ENCODE measurements at regions not wholly inside any gene's neighbourhood (a gene's known extent, or its start where the extent isn't known, plus 50 kb on each side); places are given as distances from the start of the nearest gene placed in this dataset.

DNA sequence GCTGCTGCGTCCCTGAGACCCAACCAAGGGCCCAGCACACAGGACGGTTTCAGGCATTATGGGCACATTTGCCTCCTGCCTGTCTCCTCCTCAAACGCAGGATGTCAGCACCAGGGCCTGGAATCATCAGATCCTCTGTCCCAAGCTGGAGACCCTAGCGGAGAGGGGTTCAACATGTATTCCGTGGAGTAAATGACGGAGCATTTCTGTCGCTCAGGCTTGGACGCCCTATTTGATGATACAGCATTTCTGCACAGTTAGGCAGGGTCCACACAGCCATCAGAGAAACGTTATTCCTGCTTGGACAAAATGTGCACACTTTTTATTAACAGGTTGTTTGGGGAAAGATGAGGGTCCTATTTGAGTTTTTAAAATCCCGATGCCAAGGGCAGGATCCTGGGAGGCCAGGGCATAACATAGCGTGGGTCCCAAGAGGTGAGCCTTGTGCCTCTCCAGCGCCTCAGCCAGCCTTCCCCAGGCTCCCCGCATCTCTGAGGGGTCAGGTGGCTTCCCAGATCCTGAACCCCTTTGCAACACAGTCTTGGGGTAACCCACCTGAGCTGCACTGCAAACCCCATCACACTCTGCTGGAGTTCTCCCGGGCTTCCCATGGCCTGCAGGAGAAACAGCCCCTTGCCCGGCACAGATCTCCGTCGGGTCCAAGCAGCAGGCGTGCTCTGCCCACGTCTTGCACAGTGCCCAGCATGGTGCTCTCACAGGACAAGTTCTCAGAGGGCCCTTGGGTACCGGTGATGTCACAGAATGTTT lies 319.7 kb upstream of the MYT1L start:
- H3K36me3 ChIP-seq (replicated peaks; ENCODE audit: insufficient read depth, low read depth) = no peaks in the 10 kb centered on the region
- no peak overlapping the region for H3K27ac ChIP-seq
- no peak overlapping the region for H3K4me2 ChIP-seq
- H4K20me1 ChIP-seq (ENCODE audit: insufficient read depth, poor library complexity, severe bottlenecking) = no peaks in the 10 kb centered on the region
- WGBS (ENCODE audit: low lambda C conversion rate, missing lambda C conversion rate) = 94% methylated on average over 20 of the region's 20 CpGs
- H3K27me3 ChIP-seq = no peaks in the 10 kb centered on the region
- H3K79me2 ChIP-seq = no peaks in the 10 kb centered on the region
- no peak for DNase-seq (ENCODE audit: low spot score)
- no peak overlapping the region for H3K4me3 ChIP-seq
- no peak overlapping the region for H2AFZ ChIP-seq
- H3K4me1 ChIP-seq (ENCODE audit: insufficient read depth) = no peaks in the 10 kb centered on the region
- TF ChIP-seq EZH2 (IDR thresholded peaks at IDR 0.05; ENCODE audit: borderline replicate concordance) (no peak), EZH2phosphoT487 (IDR thresholded peaks at IDR 0.05; ENCODE audit: low read depth, severe bottlenecking, unreplicated experiment) (no peak)
- TF ChIP-seq, protein P1, sequence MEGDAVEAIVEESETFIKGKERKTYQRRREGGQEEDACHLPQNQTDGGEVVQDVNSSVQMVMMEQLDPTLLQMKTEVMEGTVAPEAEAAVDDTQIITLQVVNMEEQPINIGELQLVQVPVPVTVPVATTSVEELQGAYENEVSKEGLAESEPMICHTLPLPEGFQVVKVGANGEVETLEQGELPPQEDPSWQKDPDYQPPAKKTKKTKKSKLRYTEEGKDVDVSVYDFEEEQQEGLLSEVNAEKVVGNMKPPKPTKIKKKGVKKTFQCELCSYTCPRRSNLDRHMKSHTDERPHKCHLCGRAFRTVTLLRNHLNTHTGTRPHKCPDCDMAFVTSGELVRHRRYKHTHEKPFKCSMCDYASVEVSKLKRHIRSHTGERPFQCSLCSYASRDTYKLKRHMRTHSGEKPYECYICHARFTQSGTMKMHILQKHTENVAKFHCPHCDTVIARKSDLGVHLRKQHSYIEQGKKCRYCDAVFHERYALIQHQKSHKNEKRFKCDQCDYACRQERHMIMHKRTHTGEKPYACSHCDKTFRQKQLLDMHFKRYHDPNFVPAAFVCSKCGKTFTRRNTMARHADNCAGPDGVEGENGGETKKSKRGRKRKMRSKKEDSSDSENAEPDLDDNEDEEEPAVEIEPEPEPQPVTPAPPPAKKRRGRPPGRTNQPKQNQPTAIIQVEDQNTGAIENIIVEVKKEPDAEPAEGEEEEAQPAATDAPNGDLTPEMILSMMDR (IDR thresholded peaks at IDR 0.05; ENCODE audit: poor library complexity) = no peak
- no peaks in the 10 kb centered on the region for H3K9me2 ChIP-seq (replicated peaks; ENCODE audit: insufficient read depth)
- no peaks in the 10 kb centered on the region for H3K9me3 ChIP-seq (ENCODE audit: low read depth)

DNA sequence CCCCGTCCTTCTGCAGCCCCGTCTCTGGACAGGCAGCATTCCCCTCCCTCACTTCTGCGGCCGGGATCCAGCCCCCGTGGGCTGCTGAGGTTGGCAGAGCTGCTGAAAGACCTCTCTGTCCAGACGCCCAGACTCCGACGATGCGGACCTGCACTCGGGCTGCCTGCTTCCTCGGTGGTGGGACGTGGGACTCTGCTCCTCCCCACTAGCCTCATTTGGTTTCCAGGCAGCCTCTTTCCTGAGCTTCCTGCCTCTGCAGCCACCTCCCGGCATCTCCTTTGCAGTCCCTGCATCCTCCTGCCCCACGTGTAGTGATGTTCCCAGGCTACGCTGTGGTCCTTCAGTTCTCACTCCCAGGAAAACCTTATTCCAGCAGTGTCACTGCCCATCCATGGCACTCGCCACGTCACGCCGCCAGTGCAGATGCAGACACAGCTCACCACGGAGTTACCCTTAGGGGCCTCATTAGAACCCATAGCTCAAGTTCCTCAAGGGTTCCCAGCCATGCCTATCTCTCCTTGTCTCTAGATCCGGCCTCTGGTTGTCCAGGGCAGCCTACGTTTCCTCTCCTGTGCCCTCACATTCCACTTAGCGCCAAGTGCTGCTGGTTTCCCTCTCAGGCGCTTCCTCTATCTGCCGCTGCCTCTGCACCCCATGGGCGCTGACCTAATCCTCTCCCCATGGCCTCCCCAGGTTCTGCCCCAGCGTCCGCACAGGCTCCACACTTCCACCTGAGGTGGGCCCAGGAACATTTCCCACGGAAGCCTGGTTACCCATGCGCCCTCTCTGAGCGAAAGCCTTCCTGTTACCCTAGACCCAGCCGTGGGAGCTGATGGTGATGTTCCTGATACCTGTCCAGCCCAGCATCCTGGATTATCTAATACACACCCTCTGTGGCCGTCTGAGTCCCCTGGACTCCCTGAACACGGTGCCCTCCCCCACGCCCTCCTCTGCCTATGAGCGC lies 318.3 kb upstream of the MYT1L start:
- WGBS (ENCODE audit: low lambda C conversion rate, missing lambda C conversion rate) = 86% methylated on average over 36 of the region's 36 CpGs

DNA sequence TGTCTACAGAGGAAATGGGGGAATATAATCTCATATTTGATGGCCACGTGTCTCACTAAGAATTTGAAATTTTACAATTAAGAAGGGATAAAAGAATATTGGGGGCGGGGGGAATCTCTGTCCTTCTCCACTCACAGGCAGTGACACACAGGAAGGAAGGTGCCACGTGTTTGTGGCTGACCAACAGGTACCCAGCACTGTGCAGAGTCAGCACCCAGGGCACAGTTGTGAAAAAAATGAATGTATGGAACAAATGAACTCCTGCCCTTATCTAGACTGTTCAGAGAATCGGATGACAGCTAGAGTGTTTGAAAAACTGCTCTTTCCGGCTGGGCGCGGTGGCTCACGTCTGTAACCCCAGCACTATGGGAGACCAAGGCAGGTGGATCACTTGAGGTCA lies 317.0 kb upstream of the MYT1L start:
- Histone ChIP-seq H3K27me3 (no peaks in the 10 kb centered on the region), H3K4me2 (no peak overlapping the region), H4K20me1 (ENCODE audit: insufficient read depth, poor library complexity, severe bottlenecking) (no peaks in the 10 kb centered on the region), H3K79me2 (no peaks in the 10 kb centered on the region), H3K9me3 (ENCODE audit: low read depth) (no peaks in the 10 kb centered on the region), H3K4me3 (no peak overlapping the region), H3K36me3 (replicated peaks; ENCODE audit: insufficient read depth, low read depth) (no peaks in the 10 kb centered on the region), H3K9me2 (replicated peaks; ENCODE audit: insufficient read depth) (no peaks in the 10 kb centered on the region), H2AFZ (no peak overlapping the region), H3K27ac (no peak overlapping the region), H3K4me1 (ENCODE audit: insufficient read depth) (no peaks in the 10 kb centered on the region)
- no peak for DNase-seq (ENCODE audit: low spot score)
- TF ChIP-seq EZH2phosphoT487 (IDR thresholded peaks at IDR 0.05; ENCODE audit: low read depth, severe bottlenecking, unreplicated experiment) (no peak), EZH2 (IDR thresholded peaks at IDR 0.05; ENCODE audit: borderline replicate concordance) (no peak)
- TF ChIP-seq, protein P1 (IDR thresholded peaks at IDR 0.05; ENCODE audit: poor library complexity) = no peak
- 93% methylated on average over 8 of the region's 8 CpGs for WGBS (ENCODE audit: low lambda C conversion rate, missing lambda C conversion rate)

More for the DNA sequence above, 318.3 kb upstream of the MYT1L start:
- Histone ChIP-seq H3K79me2 (no peaks in the 10 kb centered on the region), H3K4me1 (ENCODE audit: insufficient read depth) (no peaks in the 10 kb centered on the region), H3K27me3 (no peaks in the 10 kb centered on the region), H3K36me3 (replicated peaks; ENCODE audit: insufficient read depth, low read depth) (no peaks in the 10 kb centered on the region), H3K9me2 (replicated peaks; ENCODE audit: insufficient read depth) (no peaks in the 10 kb centered on the region), H2AFZ (no peak overlapping the region), H3K4me2 (no peak overlapping the region), H3K27ac (no peak overlapping the region), H3K9me3 (ENCODE audit: low read depth) (no peaks in the 10 kb centered on the region), H4K20me1 (ENCODE audit: insufficient read depth, poor library complexity, severe bottlenecking) (no peaks in the 10 kb centered on the region), H3K4me3 (no peak overlapping the region)
- no peak for TF ChIP-seq EZH2 (IDR thresholded peaks at IDR 0.05; ENCODE audit: borderline replicate concordance)
- no peak for DNase-seq (ENCODE audit: low spot score)

DNA sequence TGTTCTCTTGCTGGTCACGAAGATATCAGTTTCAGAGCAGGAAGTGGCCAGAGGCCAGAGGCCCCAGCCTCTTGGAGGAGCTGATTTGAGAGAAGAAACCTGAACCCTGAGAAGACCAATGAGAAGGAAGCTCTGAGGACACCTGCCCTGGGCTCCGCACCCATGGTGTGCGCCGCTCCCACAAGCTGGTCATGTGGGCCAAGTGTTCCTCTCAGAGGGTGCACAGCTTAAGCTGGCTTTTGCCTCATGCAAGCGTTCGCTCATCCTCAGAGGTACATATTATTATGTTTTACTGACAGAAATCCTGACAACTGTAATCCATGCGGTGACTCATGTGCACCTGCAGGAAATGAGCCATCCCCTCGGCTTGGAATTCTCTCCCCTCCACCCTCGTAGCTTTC lies 316.1 kb upstream of the MYT1L start:
- DNase-seq (ENCODE audit: low spot score) = no peak
- Histone ChIP-seq H3K4me1 (ENCODE audit: insufficient read depth) (no peaks in the 10 kb centered on the region), H3K36me3 (replicated peaks; ENCODE audit: insufficient read depth, low read depth) (no peaks in the 10 kb centered on the region), H3K9me3 (ENCODE audit: low read depth) (no peaks in the 10 kb centered on the region), H3K79me2 (no peaks in the 10 kb centered on the region), H3K4me2 (no peak overlapping the region), H2AFZ (no peak overlapping the region), H4K20me1 (ENCODE audit: insufficient read depth, poor library complexity, severe bottlenecking) (no peaks in the 10 kb centered on the region), H3K27me3 (no peaks in the 10 kb centered on the region), H3K9me2 (replicated peaks; ENCODE audit: insufficient read depth) (no peaks in the 10 kb centered on the region), H3K27ac (no peak overlapping the region), H3K4me3 (no peak overlapping the region)
- TF ChIP-seq EZH2 (IDR thresholded peaks at IDR 0.05; ENCODE audit: borderline replicate concordance) = no peak
- TF ChIP-seq, protein P1 (IDR thresholded peaks at IDR 0.05; ENCODE audit: poor library complexity) = no peak
- TF ChIP-seq EZH2phosphoT487 (IDR thresholded peaks at IDR 0.05; ENCODE audit: low read depth, severe bottlenecking, unreplicated experiment) = no peak
- 75% methylated on average over 9 of the region's 9 CpGs for WGBS (ENCODE audit: low lambda C conversion rate, missing lambda C conversion rate)
